Fibroblast of lung (primary cell): ENCODE measurements at regions not wholly inside any gene's neighbourhood (a gene's known extent, or its start where the extent isn't known, plus 50 kb on each side); places are given as distances from the start of the nearest gene placed in this dataset.

Experiments
- EZH2 ChIP-seq: IDR thresholded peaks from 2 replicates; pipeline ENCODE4 v1.5.1; 2012; ENCODE audit warnings: low read length, control low read depth, mild to moderate bottlenecking; ENCODE audit errors: missing control alignments
- TF ChIP-seq, protein P1 (sequence below), 2 donors: IDR thresholded peaks in 1 of 2; conservative IDR thresholded peaks in 1 of 2; 1 replicate in 1 of 2; 2 replicates in 1 of 2; pipeline ENCODE4 v1.5.1; 2011 to 2012; ENCODE audit warnings: low read length in 2 of 2, control low read depth in 1 of 2, inconsistent platforms in 1 of 2, low read depth in 1 of 2, mild to moderate bottlenecking in 1 of 2

DNA sequence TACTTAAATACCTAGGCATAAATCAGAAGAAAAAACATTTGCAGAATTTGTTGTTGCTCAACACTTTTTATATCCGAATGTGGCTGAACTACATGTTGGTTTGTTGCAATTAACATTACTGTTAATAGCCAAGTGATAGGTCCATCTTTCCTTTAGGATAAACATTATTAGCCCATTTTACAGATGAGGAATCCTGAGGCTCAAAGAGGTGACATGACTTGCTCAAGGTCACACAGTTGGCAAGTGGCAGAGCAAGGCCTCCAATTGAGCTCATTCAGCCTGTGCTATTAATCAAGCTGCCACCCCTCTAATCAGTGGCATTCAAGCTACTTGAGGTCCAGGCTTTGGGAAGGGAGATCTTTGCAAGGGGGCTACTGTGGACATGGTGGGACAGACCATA lies 125.8 kb upstream of the ATP2B2 start:
- TF ChIP-seq, protein P1, sequence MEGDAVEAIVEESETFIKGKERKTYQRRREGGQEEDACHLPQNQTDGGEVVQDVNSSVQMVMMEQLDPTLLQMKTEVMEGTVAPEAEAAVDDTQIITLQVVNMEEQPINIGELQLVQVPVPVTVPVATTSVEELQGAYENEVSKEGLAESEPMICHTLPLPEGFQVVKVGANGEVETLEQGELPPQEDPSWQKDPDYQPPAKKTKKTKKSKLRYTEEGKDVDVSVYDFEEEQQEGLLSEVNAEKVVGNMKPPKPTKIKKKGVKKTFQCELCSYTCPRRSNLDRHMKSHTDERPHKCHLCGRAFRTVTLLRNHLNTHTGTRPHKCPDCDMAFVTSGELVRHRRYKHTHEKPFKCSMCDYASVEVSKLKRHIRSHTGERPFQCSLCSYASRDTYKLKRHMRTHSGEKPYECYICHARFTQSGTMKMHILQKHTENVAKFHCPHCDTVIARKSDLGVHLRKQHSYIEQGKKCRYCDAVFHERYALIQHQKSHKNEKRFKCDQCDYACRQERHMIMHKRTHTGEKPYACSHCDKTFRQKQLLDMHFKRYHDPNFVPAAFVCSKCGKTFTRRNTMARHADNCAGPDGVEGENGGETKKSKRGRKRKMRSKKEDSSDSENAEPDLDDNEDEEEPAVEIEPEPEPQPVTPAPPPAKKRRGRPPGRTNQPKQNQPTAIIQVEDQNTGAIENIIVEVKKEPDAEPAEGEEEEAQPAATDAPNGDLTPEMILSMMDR (conservative IDR thresholded peaks at IDR 0.05 in 1 of 2, IDR thresholded peaks at IDR 0.05 in 1 of 2; ENCODE audit: low read depth in 1 of 2, low read length in 2 of 2) = no peak
- TF ChIP-seq EZH2 = no peak
